Vagina (tissue), 2 donors: ENCODE measurements at regions not wholly inside any gene's neighbourhood (a gene's known extent, or its start where the extent isn't known, plus 50 kb on each side); places are given as distances from the start of the nearest gene placed in this dataset.

Experiments used
- DNase-seq, 2 donors: peaks; one replicate each; pipeline ENCODE4 v3.0.0-alpha.2; 2017; ENCODE audit errors: extremely low spot score in 2 of 2
- H3K27ac ChIP-seq: fragments of 200-600 bp; sonication (generic); one replicate; pipeline ENCODE4 v1.5.1; 2019
- H3K27me3 ChIP-seq: fragments of 200-600 bp; sonication (generic); one replicate; pipeline ENCODE4 v1.5.1; 2019
- H3K36me3 ChIP-seq, 2 donors: fragments of 200-600 bp; sonication (generic); one replicate each; pipeline ENCODE4 v1.5.1; 2017 to 2019
- H3K4me1 ChIP-seq: fragments of 200-600 bp; sonication (generic); one replicate; pipeline ENCODE4 v1.5.1; 2019
- H3K4me3 ChIP-seq, 2 donors: fragments of 200-600 bp; sonication (generic); 1 replicate in 1 of 2; 2 replicates in 1 of 2; pipeline ENCODE4 v1.5.1; 2016 to 2019
- H3K9me3 ChIP-seq: fragments of 200-600 bp; sonication (generic); one replicate; pipeline ENCODE4 v1.5.1; 2019
- POLR2A ChIP-seq, 2 donors: fragments of 450-650 bp; IDR thresholded peaks; one replicate each; pipeline ENCODE4 v1.6.1; 2017; ENCODE audit warnings: antibody characterized with exemption in 2 of 2, mild to moderate bottlenecking in 2 of 2, moderate library complexity in 2 of 2
- POLR2AphosphoS5 ChIP-seq, 2 donors: sonication (generic); formaldehyde crosslinking; IDR thresholded peaks; one replicate each; pipeline ENCODE4 v1.9.0; 2017; ENCODE audit warnings: antibody characterized with exemption in 2 of 2, mild to moderate bottlenecking in 2 of 2, low read depth in 1 of 2; ENCODE audit not compliant: insufficient read depth in 1 of 2
- intact Hi-C: fragments of 100-400 bp; cut with DNase I; formaldehyde crosslinking; loops from one replicate; pipeline ENCODE4 v1.15.1; 2023
- TF ChIP-seq, protein P1 (sequence below), 3 experiments: fragments of 450-650 bp in 2 of 3; fragments of 200-600 bp in 1 of 3; sonication (generic) in 1 of 3; IDR thresholded peaks; one replicate each; pipeline ENCODE4 v1.5.1; 2017 to 2019; ENCODE audit warnings: antibody characterized with exemption in 3 of 3, mild to moderate bottlenecking in 2 of 3, moderate library complexity in 2 of 3

DNA sequence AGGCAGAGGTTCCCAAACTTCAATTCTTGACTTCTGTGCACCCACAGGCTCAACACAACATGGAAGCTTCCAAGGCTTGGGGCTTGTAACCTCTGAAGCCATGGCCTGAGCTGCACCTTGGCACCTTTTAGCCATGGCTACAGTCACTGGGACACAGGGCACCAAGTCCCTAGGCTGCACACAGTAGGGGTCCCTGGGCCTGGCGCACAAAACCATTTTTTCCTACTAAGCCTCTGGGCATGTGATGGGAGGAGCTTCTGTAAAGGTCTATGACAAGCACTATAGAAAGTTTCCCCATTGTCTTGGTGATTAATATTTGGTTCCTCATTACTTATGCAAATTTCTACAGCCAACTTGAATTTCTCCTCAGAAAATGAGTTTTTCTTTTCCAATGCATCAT is 420.9 kb upstream of the GRM3 start:
- DNase-seq, result no peak
- Histone ChIP-seq H3K4me1 (no peaks in the 10 kb centered on the region), H3K9me3 (no peaks in the 10 kb centered on the region), H3K27me3 (no peaks in the 10 kb centered on the region), H3K4me3 (no peak overlapping the region), H3K27ac (no peak overlapping the region), H3K36me3 (no peaks in the 10 kb centered on the region)
- intact Hi-C loops, result no loop called here
- TF ChIP-seq, protein P1, sequence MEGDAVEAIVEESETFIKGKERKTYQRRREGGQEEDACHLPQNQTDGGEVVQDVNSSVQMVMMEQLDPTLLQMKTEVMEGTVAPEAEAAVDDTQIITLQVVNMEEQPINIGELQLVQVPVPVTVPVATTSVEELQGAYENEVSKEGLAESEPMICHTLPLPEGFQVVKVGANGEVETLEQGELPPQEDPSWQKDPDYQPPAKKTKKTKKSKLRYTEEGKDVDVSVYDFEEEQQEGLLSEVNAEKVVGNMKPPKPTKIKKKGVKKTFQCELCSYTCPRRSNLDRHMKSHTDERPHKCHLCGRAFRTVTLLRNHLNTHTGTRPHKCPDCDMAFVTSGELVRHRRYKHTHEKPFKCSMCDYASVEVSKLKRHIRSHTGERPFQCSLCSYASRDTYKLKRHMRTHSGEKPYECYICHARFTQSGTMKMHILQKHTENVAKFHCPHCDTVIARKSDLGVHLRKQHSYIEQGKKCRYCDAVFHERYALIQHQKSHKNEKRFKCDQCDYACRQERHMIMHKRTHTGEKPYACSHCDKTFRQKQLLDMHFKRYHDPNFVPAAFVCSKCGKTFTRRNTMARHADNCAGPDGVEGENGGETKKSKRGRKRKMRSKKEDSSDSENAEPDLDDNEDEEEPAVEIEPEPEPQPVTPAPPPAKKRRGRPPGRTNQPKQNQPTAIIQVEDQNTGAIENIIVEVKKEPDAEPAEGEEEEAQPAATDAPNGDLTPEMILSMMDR (IDR thresholded peaks at IDR 0.05), result no peak
- TF ChIP-seq POLR2AphosphoS5 (IDR thresholded peaks at IDR 0.05; ENCODE audit: insufficient read depth in 1 of 2, low read depth in 1 of 2) (no peak), POLR2A (IDR thresholded peaks at IDR 0.05) (no peak)

DNA sequence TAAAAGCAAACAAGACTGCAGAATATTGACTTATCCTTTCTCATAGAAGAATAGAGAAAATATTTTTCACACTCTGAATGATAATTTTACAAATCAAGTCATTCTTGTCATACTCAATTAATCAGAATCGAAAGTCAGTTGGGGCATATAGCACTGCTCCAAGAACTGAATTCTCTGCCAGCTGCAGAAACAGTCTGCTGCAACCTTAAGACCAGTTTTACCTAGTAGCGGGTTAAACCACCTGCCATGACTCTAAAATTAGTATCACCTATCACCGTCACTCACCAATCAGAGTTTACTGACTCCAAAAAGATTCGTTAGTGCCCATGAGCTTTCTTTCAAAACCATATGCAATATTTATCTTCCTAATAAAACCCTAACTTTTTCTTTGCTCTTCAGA is 429.0 kb upstream of the GRM3 start:
- Histone ChIP-seq H3K4me3 (no peak overlapping the region), H3K27me3 (no peaks in the 10 kb centered on the region), H3K4me1 (no peaks in the 10 kb centered on the region), H3K9me3 (no peaks in the 10 kb centered on the region), H3K36me3 (no peaks in the 10 kb centered on the region), H3K27ac (no peak overlapping the region)
- intact Hi-C loops, result no loop called here
- DNase-seq, result no peak
- TF ChIP-seq, protein P1 (IDR thresholded peaks at IDR 0.05), result no peak
- TF ChIP-seq POLR2AphosphoS5 (IDR thresholded peaks at IDR 0.05; ENCODE audit: insufficient read depth in 1 of 2, low read depth in 1 of 2) (no peak), POLR2A (IDR thresholded peaks at IDR 0.05) (no peak)

- intact Hi-C loops, result no loop called here
- H3K9me3 ChIP-seq, result no peaks in the 10 kb centered on the region
- DNase-seq, result no peak
- no peaks in the 10 kb centered on the region for H3K36me3 ChIP-seq
- H3K4me3 ChIP-seq, result no peak overlapping the region
- no peaks in the 10 kb centered on the region for H3K27me3 ChIP-seq
- H3K27ac ChIP-seq, result no peak overlapping the region
- H3K4me1 ChIP-seq, result no peaks in the 10 kb centered on the region
- TF ChIP-seq POLR2A (IDR thresholded peaks at IDR 0.05), result no peak
- TF ChIP-seq, protein P1 (IDR thresholded peaks at IDR 0.05), result no peak
- no peak for TF ChIP-seq POLR2AphosphoS5 (IDR thresholded peaks at IDR 0.05; ENCODE audit: insufficient read depth in 1 of 2, low read depth in 1 of 2)
These were observed 430.7 kb upstream of the GRM3 start for GRCh38 chr7:86212976-86213375.

DNA sequence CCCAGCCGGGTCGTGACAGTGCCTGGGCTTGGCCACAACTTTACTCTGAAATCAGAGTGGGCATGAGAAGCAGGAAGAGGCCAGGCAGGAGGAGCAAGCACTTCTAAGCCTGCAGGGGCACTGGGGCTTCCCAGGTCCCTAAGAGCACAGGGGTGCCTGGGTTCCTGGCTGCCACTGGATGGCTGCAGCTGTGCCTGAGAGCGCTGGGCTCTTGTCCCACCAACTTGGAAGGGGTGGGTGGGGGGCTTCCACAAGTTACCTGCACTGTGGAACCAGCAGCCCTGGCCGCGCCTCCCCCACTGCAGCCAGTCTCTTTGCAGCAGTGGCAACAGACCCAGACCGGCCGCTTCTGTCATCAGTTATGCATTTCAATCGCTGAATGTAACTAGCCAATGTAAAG is 434.7 kb upstream of the GRM3 start:
- Histone ChIP-seq H3K9me3 (no peaks in the 10 kb centered on the region), H3K27ac (no peak overlapping the region), H3K4me1 (no peaks in the 10 kb centered on the region), H3K36me3 (no peaks in the 10 kb centered on the region), H3K27me3 (no peaks in the 10 kb centered on the region), H3K4me3 (no peak overlapping the region)
- no peak for DNase-seq
- intact Hi-C loops, result no loop called here
- TF ChIP-seq POLR2AphosphoS5 (IDR thresholded peaks at IDR 0.05; ENCODE audit: insufficient read depth in 1 of 2, low read depth in 1 of 2), result no peak
- TF ChIP-seq, protein P1 (IDR thresholded peaks at IDR 0.05), result no peak
- no peak for TF ChIP-seq POLR2A (IDR thresholded peaks at IDR 0.05)

GRCh38 chr7:86207740-86208139 is 436.0 kb upstream of the GRM3 start:
- no peaks in the 10 kb centered on the region for H3K9me3 ChIP-seq
- no peak overlapping the region for H3K27ac ChIP-seq
- H3K27me3 ChIP-seq, result no peaks in the 10 kb centered on the region
- no peak overlapping the region for H3K4me3 ChIP-seq
- H3K36me3 ChIP-seq, result no peaks in the 10 kb centered on the region
- TF ChIP-seq POLR2A (IDR thresholded peaks at IDR 0.05) (no peak), POLR2AphosphoS5 (IDR thresholded peaks at IDR 0.05; ENCODE audit: insufficient read depth in 1 of 2, low read depth in 1 of 2) (no peak)
- TF ChIP-seq, protein P1 (IDR thresholded peaks at IDR 0.05), result no peak
- H3K4me1 ChIP-seq, result no peaks in the 10 kb centered on the region
- DNase-seq, result no peak
- intact Hi-C loops, result no loop called here
